GM12892 (cell line): ENCODE measurements at regions not wholly inside any gene's neighbourhood (a gene's known extent, or its start where the extent isn't known, plus 50 kb on each side); places are given as distances from the start of the nearest gene placed in this dataset.

ENCODE experiments used
- POLR2A ChIP-seq: IDR thresholded peaks from 2 replicates; pipeline ENCODE4 v1.6.1; 2011; ENCODE audit warnings: low read depth, low read length, control low read depth
- POLR2AphosphoS5 ChIP-seq: IDR thresholded peaks from 2 replicates; pipeline ENCODE4 v1.6.1; 2011; ENCODE audit warnings: low read depth, low read length, control low read depth
- TAF1 ChIP-seq: IDR thresholded peaks from 2 replicates; pipeline ENCODE4 v1.6.1; 2011; ENCODE audit warnings: low read depth, mild to moderate bottlenecking, control low read depth, low read length, borderline replicate concordance

- TF ChIP-seq TAF1: no peak
- no peak for TF ChIP-seq POLR2A
- TF ChIP-seq POLR2AphosphoS5: no peak
Observed at GRCh38 chr1:88289401-88290102, 394.5 kb upstream of the PKN2 start.
